Central memory CD8-positive, alpha-beta T cell (primary cell): ENCODE measurements at regions not wholly inside any gene's neighbourhood (a gene's known extent, or its start where the extent isn't known, plus 50 kb on each side); places are given as distances from the start of the nearest gene placed in this dataset.
"Not testable (repeated sequence)": the region's sequence is repeated elsewhere in the genome, so short reads cannot be mapped to it uniquely, and the experiment has no call there.

Source experiments
- ATAC-seq: fragments of 150-1000 bp; cut with Tn5 transposase; replicated peaks from 2 replicates; pipeline ENCODE4 v1.10.0; 2022; ENCODE audit warnings: mild to moderate bottlenecking, moderate FRiP score, moderate number of reproducible peaks; ENCODE audit not compliant: poor library complexity, severe bottlenecking; ENCODE audit errors: extremely low read depth
- DNase-seq, 2 donors: peaks; one replicate each; pipeline ENCODE4 v3.0.0; 2021; ENCODE audit warnings: low spot score in 2 of 2
- H3K27ac Mint-ChIP-seq: one replicate; pipeline ENCODE4 v1.8.0; 2022; ENCODE audit warnings: low read depth, mild to moderate bottlenecking, moderate library complexity, mixed read lengths
- H3K27me3 Mint-ChIP-seq: one replicate; pipeline ENCODE4 v1.8.0; 2022; ENCODE audit warnings: mixed read lengths
- H3K36me3 Mint-ChIP-seq: one replicate; pipeline ENCODE4 v1.8.0; 2022; ENCODE audit warnings: mild to moderate bottlenecking, moderate library complexity, mixed read lengths; ENCODE audit not compliant: insufficient read depth
- H3K4me1 Mint-ChIP-seq: one replicate; pipeline ENCODE4 v1.8.0; 2022; ENCODE audit warnings: mixed read lengths
- H3K4me3 Mint-ChIP-seq: one replicate; pipeline ENCODE4 v1.8.0; 2022; ENCODE audit warnings: mild to moderate bottlenecking, moderate library complexity, mixed read lengths
- H3K9me3 Mint-ChIP-seq: one replicate; pipeline ENCODE4 v1.8.0; 2022; ENCODE audit warnings: mixed read lengths

DNA sequence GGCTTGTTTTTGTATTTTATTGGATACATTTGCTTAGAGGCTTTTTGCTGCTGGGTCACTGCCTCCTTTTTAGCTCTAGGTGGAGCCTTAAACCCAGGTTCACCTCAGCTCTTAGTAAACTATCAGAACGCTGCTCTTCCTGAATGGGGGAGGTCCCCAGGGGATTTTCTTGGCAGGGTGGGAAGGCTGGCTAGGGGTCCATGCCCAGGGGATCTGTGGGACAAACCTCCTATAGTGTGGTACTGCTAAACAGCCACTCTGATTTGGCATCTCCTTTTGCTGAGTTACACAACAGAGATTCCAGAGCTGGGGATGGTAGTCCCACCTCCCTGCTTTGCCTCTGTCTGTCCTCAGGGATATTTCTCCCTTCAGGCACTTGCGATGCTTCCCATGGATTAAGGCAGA lies 204.9 kb downstream of the ZIC5 start:
- H3K9me3 Mint-ChIP-seq = peaks cover 8% of the 10 kb centered on the region
- no peaks in the 10 kb centered on the region for H3K27me3 Mint-ChIP-seq
- no peaks in the 10 kb centered on the region for H3K36me3 Mint-ChIP-seq
- no peak overlapping the region for H3K4me3 Mint-ChIP-seq
- DNase-seq = no peak
- no peaks in the 10 kb centered on the region for H3K4me1 Mint-ChIP-seq
- H3K27ac Mint-ChIP-seq = no peak overlapping the region
- ATAC-seq = no peak

DNA sequence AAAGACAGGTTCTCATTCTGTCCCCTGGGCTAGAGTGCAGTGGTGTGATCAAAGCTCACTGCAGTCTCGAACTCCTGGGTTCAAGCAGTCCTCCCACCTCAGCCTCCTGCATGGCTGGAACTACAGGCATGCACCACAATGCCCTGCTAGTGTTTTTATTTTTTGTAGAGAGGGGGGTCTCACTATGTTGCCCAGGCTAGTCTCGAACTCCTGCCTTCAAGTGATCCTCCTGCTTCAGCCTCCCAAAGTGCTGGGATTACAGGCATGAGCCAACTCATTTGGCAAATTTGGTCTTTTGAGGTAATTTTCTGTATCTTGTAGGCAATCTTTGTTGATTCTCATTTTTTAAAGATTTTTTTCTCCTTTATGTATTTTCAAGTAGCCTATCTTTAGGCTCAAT lies 205.7 kb downstream of the ZIC5 start:
- peaks cover 8% of the 10 kb centered on the region for H3K9me3 Mint-ChIP-seq

GRCh38 chr13:99760456-99760855 lies 211.1 kb downstream of the ZIC5 start:
- H3K27ac Mint-ChIP-seq = no peak overlapping the region
- H3K36me3 Mint-ChIP-seq = no peaks in the 10 kb centered on the region
- H3K4me3 Mint-ChIP-seq = no peak overlapping the region
- no peak for DNase-seq
- H3K9me3 Mint-ChIP-seq = no peaks in the 10 kb centered on the region
- peaks cover 16% of the 10 kb centered on the region for H3K4me1 Mint-ChIP-seq
- ATAC-seq = no peak
- no peaks in the 10 kb centered on the region for H3K27me3 Mint-ChIP-seq

More for the DNA sequence above, 205.7 kb downstream of the ZIC5 start:
- Mint-ChIP-seq H3K4me3 (no peak overlapping the region), H3K27me3 (no peaks in the 10 kb centered on the region), H3K36me3 (no peaks in the 10 kb centered on the region), H3K4me1 (no peaks in the 10 kb centered on the region), H3K27ac (no peak overlapping the region)
- DNase-seq (no peak), ATAC-seq (no peak)

- H3K36me3 Mint-ChIP-seq = no peaks in the 10 kb centered on the region
- no peak for ATAC-seq
- no peaks in the 10 kb centered on the region for H3K27me3 Mint-ChIP-seq
- H3K9me3 Mint-ChIP-seq = no peaks in the 10 kb centered on the region
- H3K4me3 Mint-ChIP-seq = no peak overlapping the region
- H3K4me1 Mint-ChIP-seq = peaks cover 20% of the 10 kb centered on the region
- H3K27ac Mint-ChIP-seq = no peak overlapping the region
- DNase-seq = no peak
Observed at GRCh38 chr13:99759163-99759552, 212.4 kb downstream of the ZIC5 start.

DNA sequence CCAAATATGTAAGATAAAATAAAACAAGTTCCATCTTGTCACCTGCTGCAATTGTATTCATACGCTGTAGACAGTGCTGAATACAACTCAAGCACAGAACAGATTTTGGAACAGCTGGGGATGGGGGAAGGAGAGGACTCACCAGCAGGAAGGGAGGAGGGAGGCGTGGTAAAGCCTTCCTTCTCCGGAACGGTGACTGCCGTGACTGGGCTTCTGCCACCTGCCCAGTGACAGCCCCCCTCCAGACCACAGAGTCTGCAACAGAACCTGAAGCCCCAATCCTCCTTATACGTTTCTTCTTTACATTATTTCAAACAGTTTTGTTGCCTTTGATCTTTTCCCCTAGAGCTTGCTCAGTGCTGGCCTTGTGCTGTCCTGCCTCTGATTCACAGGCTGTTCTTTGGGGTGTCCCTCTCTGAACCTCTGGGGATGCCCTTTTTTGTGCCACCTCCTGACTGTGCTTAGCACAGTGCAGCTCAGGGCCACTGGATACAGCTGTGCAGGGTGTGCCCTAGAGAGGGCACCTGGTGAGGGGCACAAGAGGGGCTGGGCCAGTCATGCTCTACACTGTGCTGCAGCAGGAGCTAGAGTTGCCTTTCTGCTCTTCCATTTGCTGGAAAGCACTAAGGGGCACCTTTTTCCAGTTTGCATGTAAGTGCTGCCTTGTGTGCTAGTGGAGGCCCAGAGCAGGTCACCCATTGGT lies 213.0 kb downstream of the ZIC5 start:
- ATAC-seq = no peak
- Mint-ChIP-seq H3K9me3 (no peaks in the 10 kb centered on the region), H3K27ac (no peak overlapping the region)

DNA sequence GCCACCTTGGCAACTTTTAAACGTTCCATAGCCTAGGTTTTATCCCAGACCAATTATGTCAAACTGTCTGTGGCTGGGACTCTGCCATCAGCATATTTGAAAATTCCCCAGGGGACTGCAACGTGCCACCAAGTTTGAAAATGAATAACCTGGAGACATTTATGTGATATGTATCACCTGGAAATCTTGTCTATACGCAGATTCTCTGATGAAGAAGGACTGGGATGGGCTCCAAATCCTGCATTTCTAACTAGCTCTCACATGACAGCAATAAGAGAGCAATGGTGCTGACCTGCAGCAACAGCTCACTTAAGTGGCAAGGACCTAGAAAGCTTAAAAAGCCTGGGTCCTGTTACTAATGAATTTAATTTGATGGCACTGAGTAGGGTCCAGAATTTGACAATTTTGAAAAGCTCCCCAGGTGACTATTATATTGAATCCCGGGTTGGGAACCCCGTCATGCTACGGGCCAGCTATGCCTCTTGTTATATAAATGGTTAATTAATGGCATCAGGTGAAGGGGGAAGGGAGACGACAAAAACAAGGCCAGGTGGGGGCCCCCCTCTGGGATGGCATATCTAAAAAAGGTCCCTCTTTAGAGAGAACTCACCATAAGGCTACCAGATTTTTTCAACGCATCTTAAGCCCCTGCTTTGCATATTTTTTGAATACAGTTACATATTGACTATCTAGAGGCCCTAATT lies 213.7 kb downstream of the ZIC5 start:
- Mint-ChIP-seq H3K27ac (no peak overlapping the region), H3K9me3 (no peaks in the 10 kb centered on the region), H3K36me3 (no peaks in the 10 kb centered on the region), H3K4me3 (no peak overlapping the region), H3K27me3 (no peaks in the 10 kb centered on the region), H3K4me1 (peaks cover 20% of the 10 kb centered on the region)
- ATAC-seq (no peak), DNase-seq (no peak)

More for the DNA sequence above, 213.0 kb downstream of the ZIC5 start:
- Mint-ChIP-seq H3K27me3 (no peaks in the 10 kb centered on the region), H3K4me1 (peaks cover 20% of the 10 kb centered on the region), H3K4me3 (no peak overlapping the region), H3K36me3 (no peaks in the 10 kb centered on the region)
- no peak for DNase-seq

DNA sequence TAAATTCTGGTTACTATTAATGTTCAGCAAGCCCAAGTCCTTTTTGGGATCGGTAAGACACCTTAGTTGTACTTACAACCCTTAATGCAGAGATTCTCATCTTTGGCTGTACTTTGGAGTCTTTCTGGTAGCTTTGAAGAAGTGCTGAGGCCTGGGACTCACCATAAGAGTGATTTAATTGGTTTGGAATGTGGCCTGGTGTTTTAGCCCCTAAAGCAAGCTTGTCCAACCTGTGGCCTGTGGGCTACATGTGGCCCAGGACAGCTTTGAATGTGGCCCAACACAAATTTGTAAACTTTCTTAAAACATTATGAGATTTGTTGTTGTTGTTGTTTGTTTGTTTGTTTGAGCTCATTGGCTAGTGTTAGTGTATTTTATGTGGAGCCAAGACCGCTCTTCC lies 215.3 kb downstream of the ZIC5 start:
- DNase-seq = no peak
- ATAC-seq = no peak
- Mint-ChIP-seq H3K9me3 (no peaks in the 10 kb centered on the region), H3K4me1 (peaks cover 20% of the 10 kb centered on the region), H3K27ac (no peak overlapping the region), H3K36me3 (no peaks in the 10 kb centered on the region), H3K4me3 (no peak overlapping the region), H3K27me3 (no peaks in the 10 kb centered on the region)

- ATAC-seq, H3K27me3 Mint-ChIP-seq, H3K9me3 Mint-ChIP-seq, H3K4me3 Mint-ChIP-seq, DNase-seq, H3K27ac Mint-ChIP-seq, H3K36me3 Mint-ChIP-seq: not testable (repeated sequence)
- peaks cover 20% of the 10 kb centered on the region for H3K4me1 Mint-ChIP-seq
Observed at GRCh38 chr13:99754750-99755149, 216.8 kb downstream of the ZIC5 start.

- H3K36me3 Mint-ChIP-seq = no peaks in the 10 kb centered on the region
- ATAC-seq (no peak), DNase-seq (no peak)
Observed at GRCh38 chr13:99752373-99752772, 219.2 kb downstream of the ZIC5 start.

GRCh38 chr13:99751517-99752199 lies 219.9 kb downstream of the ZIC5 start:
- Mint-ChIP-seq H3K27me3 (no peaks in the 10 kb centered on the region), H3K36me3 (no peaks in the 10 kb centered on the region), H3K4me3 (no peak overlapping the region), H3K27ac (no peak overlapping the region), H3K9me3 (no peaks in the 10 kb centered on the region), H3K4me1 (peaks cover 11% of the 10 kb centered on the region)
- ATAC-seq (no peak), DNase-seq (no peak)

More at GRCh38 chr13:99752373-99752772, 219.2 kb downstream of the ZIC5 start:
- Mint-ChIP-seq H3K27ac (no peak overlapping the region), H3K4me3 (no peak overlapping the region), H3K4me1 (peaks cover 11% of the 10 kb centered on the region), H3K9me3 (no peaks in the 10 kb centered on the region), H3K27me3 (no peaks in the 10 kb centered on the region)

GRCh38 chr13:99750951-99751350 lies 220.6 kb downstream of the ZIC5 start:
- no peak for ATAC-seq
- Mint-ChIP-seq H3K9me3 (no peaks in the 10 kb centered on the region), H3K27me3 (no peaks in the 10 kb centered on the region), H3K27ac (no peak overlapping the region), H3K4me3 (no peak overlapping the region), H3K36me3 (no peaks in the 10 kb centered on the region), H3K4me1 (peaks cover 9% of the 10 kb centered on the region)
- no peak for DNase-seq

GRCh38 chr13:99749271-99750019 lies 222.1 kb downstream of the ZIC5 start:
- Mint-ChIP-seq H3K36me3 (no peaks in the 10 kb centered on the region), H3K27me3 (no peaks in the 10 kb centered on the region)

More at GRCh38 chr13:99749271-99750019, 222.1 kb downstream of the ZIC5 start:
- no peak overlapping the region for H3K4me3 Mint-ChIP-seq
- DNase-seq (no peak), ATAC-seq (no peak)
- H3K4me1 Mint-ChIP-seq = no peaks in the 10 kb centered on the region
- H3K9me3 Mint-ChIP-seq = no peaks in the 10 kb centered on the region
- H3K27ac Mint-ChIP-seq = no peak overlapping the region
